Right atrium auricular region (tissue), 2 donors: ENCODE measurements at regions not wholly inside any gene's neighbourhood (a gene's known extent, or its start where the extent isn't known, plus 50 kb on each side); places are given as distances from the start of the nearest gene placed in this dataset.

Experiments used
- DNase-seq: peaks from one replicate; pipeline ENCODE4 v3.0.0-alpha.2; 2019; ENCODE audit warnings: low spot score
- H3K27ac ChIP-seq, 2 donors: fragments of 200-600 bp; sonication (generic); 1 replicate in 1 of 2; 2 replicates in 1 of 2; pipeline ENCODE4 v1.5.1; 2016 to 2019
- H3K27me3 ChIP-seq, 2 donors: fragments of 200-600 bp; sonication (generic); one replicate each; pipeline versions ENCODE4 v1.5.1 to v1.6.0; 2017 to 2019
- H3K36me3 ChIP-seq: fragments of 200-600 bp; sonication (generic); one replicate; pipeline ENCODE4 v1.5.1; 2016
- H3K4me1 ChIP-seq, 2 donors: fragments of 200-600 bp; sonication (generic); one replicate each; pipeline versions ENCODE4 v1.5.1 to v1.6.0; 2017 to 2019
- H3K4me3 ChIP-seq, 2 donors: fragments of 200-600 bp; sonication (generic); 1 replicate in 1 of 2; 2 replicates in 1 of 2; pipeline ENCODE4 v1.5.1; 2017 to 2019; ENCODE audit warnings: mild to moderate bottlenecking in 1 of 2, moderate library complexity in 1 of 2
- H3K9me3 ChIP-seq, 2 donors: fragments of 200-600 bp; sonication (generic); one replicate each; pipeline ENCODE4 v1.5.1; 2019
- TF ChIP-seq, protein P1 (sequence below), 2 donors: fragments of 200-600 bp; sonication (generic); IDR thresholded peaks; one replicate each; pipeline ENCODE4 v1.5.1; 2019; ENCODE audit warnings: antibody characterized with exemption in 2 of 2

DNA sequence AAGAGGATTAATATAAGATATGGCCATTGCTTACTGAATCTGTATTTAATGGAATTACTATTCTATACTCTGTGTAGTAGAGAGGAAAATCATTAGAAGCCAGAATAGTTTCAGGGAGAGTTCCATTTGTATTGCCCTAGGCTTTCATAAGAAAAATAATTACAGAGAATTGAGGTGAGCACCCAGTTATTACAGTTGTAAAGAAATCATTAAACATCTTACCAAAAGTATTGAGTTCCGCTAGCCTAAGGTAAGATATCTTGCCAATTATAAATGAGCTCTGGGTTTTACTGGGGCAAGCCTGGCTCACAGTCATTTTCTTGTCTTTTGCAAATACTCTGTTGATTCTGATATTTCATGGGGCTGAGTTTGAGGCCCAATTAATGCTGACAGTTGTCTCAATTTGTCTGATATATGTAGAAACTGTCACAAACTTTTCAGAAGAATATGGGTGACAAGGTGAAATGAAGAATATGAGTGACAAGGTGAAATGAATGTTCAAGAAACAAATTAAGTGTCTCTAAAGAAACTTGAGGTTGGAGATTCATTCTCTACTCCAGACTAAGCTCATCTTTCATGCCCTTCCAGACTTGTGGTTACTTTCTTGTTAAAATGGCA, 127.8 kb downstream of the PTGER3 start:
- H3K27ac ChIP-seq, result no peak overlapping the region
- no peaks in the 10 kb centered on the region for H3K4me1 ChIP-seq
- no peak overlapping the region for H3K4me3 ChIP-seq
- DNase-seq, result no peak
- peaks cover 5 to 11% of the 10 kb centered on the region in 2 donors for H3K9me3 ChIP-seq
- H3K36me3 ChIP-seq, result no peaks in the 10 kb centered on the region
- no peaks in the 10 kb centered on the region for H3K27me3 ChIP-seq
- TF ChIP-seq, protein P1, sequence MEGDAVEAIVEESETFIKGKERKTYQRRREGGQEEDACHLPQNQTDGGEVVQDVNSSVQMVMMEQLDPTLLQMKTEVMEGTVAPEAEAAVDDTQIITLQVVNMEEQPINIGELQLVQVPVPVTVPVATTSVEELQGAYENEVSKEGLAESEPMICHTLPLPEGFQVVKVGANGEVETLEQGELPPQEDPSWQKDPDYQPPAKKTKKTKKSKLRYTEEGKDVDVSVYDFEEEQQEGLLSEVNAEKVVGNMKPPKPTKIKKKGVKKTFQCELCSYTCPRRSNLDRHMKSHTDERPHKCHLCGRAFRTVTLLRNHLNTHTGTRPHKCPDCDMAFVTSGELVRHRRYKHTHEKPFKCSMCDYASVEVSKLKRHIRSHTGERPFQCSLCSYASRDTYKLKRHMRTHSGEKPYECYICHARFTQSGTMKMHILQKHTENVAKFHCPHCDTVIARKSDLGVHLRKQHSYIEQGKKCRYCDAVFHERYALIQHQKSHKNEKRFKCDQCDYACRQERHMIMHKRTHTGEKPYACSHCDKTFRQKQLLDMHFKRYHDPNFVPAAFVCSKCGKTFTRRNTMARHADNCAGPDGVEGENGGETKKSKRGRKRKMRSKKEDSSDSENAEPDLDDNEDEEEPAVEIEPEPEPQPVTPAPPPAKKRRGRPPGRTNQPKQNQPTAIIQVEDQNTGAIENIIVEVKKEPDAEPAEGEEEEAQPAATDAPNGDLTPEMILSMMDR (IDR thresholded peaks at IDR 0.05), result no peak
